H1 (cell line): ENCODE measurements at regions not wholly inside any gene's neighbourhood (a gene's known extent, or its start where the extent isn't known, plus 50 kb on each side); places are given as distances from the start of the nearest gene placed in this dataset.
A peak's percentile ranks its signal among the peaks of the same experiment; 100 is the strongest.

Experiments used
- CTCF ChIA-PET: fragments of 300-600 bp; sonication (Branson Sonifier 250); formaldehyde crosslinking; loops from one replicate; lab custom pipeline; 2021; ENCODE audit not compliant: partially characterized antibody; lab: Charles Lee
- POLR2A ChIA-PET: fragments of 300-600 bp; sonication (Branson Sonifier 250); formaldehyde crosslinking; loops from one replicate; lab custom pipeline; 2021; ENCODE audit warnings: inconsistent platforms; ENCODE audit not compliant: partially characterized antibody; lab: Charles Lee
- DNase-seq, 2 experiments: peaks; one replicate each; pipeline versions ENCODE4 v3.0.0 to v3.0.0-alpha.2; 2010 to 2022; ENCODE audit warnings: low spot score in 2 of 2, low read depth in 1 of 2, mixed read lengths in 1 of 2
- FAIRE-seq: peaks from 2 replicates; lab custom pipeline; 2011; peaks lifted over from hg19 to GRCh38; lab: Jason Lieb, UNC
- H2AFZ ChIP-seq: 2 replicates; pipeline ENCODE4 v1.8.1; 2012; ENCODE audit warnings: low read length, inconsistent platforms
- H2AK5ac ChIP-seq: 2 replicates; pipeline ENCODE4 v1.6.1; 2013; ENCODE audit warnings: low read depth, low read length
- H2BK120ac ChIP-seq: replicated peaks from 2 replicates; pipeline ENCODE3; 2013; ENCODE audit warnings: low read depth, low read length, inconsistent platforms
- H2BK12ac ChIP-seq: 2 replicates; pipeline ENCODE4 v1.6.1; 2013; ENCODE audit warnings: low read depth, low read length
- H2BK15ac ChIP-seq: 2 replicates; pipeline ENCODE4 v1.6.1; 2013; ENCODE audit warnings: low read length
- H2BK20ac ChIP-seq: 2 replicates; pipeline ENCODE4 v1.6.1; 2013; ENCODE audit warnings: low read length
- H2BK5ac ChIP-seq: 2 replicates; pipeline ENCODE4 v1.6.1; 2013; ENCODE audit warnings: low read depth, low read length
- H3K14ac ChIP-seq: 2 replicates; pipeline ENCODE4 v1.6.1; 2013; ENCODE audit warnings: inconsistent platforms; ENCODE audit not compliant: insufficient read length
- H3K18ac ChIP-seq: 2 replicates; pipeline ENCODE4 v1.6.1; 2013; ENCODE audit warnings: low read length; ENCODE audit errors: extremely low read depth
- H3K23ac ChIP-seq: 2 replicates; pipeline ENCODE4 v1.6.1; 2013; ENCODE audit warnings: inconsistent platforms; ENCODE audit not compliant: insufficient read length
- H3K23me2 ChIP-seq: 2 replicates; pipeline ENCODE4 v1.6.1; 2013; ENCODE audit warnings: low read depth, low read length
- H3K27ac ChIP-seq: 2 replicates; pipeline ENCODE4 v1.6.1; 2011; ENCODE audit warnings: low read depth, low read length, inconsistent platforms
- H3K27me3 ChIP-seq, 4 experiments: replicated peaks in 1 of 4; 1 replicate in 1 of 4; 2 replicates in 3 of 4; pipeline versions ENCODE4 v1.6.1 to v1.8.1; 2011 to 2013; ENCODE audit warnings: low read length in 3 of 4, mild to moderate bottlenecking in 3 of 4, inconsistent platforms in 2 of 4, mixed read lengths in 2 of 4, moderate library complexity in 1 of 4; ENCODE audit not compliant: control insufficient read depth in 3 of 4, insufficient read depth in 3 of 4; ENCODE audit errors: extremely low read depth in 1 of 4
- H3K36me3 ChIP-seq, 4 experiments: 2 replicates each; pipeline versions ENCODE4 v1.6.1 to v1.8.1; 2011 to 2013; ENCODE audit warnings: mild to moderate bottlenecking in 4 of 4, low read length in 3 of 4, moderate library complexity in 2 of 4, control low read depth in 1 of 4, inconsistent platforms in 1 of 4; ENCODE audit not compliant: insufficient read depth in 4 of 4, control insufficient read depth in 2 of 4
- H3K4ac ChIP-seq: replicated peaks from 2 replicates; pipeline ENCODE3; 2013; ENCODE audit warnings: low read length, low read depth, mixed read lengths, inconsistent platforms; ENCODE audit not compliant: insufficient read length
- H3K4me1 ChIP-seq, 4 experiments: replicated peaks in 1 of 4; 1 replicate in 1 of 4; 2 replicates in 3 of 4; pipeline versions ENCODE4 v1.6.1 to v1.8.1; 2011 to 2013; ENCODE audit warnings: low read length in 3 of 4, inconsistent platforms in 2 of 4, mixed read lengths in 1 of 4; ENCODE audit not compliant: insufficient read depth in 4 of 4, control insufficient read depth in 3 of 4
- H3K4me2 ChIP-seq, 2 experiments: 2 replicates each; pipeline versions ENCODE4 v1.6.1 to v1.8.1; 2011 to 2013; ENCODE audit warnings: low read depth in 2 of 2, low read length in 2 of 2, control low read depth in 1 of 2, inconsistent platforms in 1 of 2, mild to moderate bottlenecking in 1 of 2; ENCODE audit not compliant: insufficient read depth in 1 of 2
- H3K4me3 ChIP-seq, 4 experiments: fragments of 200-600, 300-600 bp in 1 of 4; sonication (generic), shearing (Covaris generic), sonication (Bioruptor Twin) in 1 of 4; 2 replicates each; pipeline versions ENCODE4 v1.5.1 to v1.8.1; 2011 to 2016; ENCODE audit warnings: low read length in 4 of 4, low read depth in 3 of 4, control low read depth in 2 of 4, inconsistent platforms in 2 of 4, mild to moderate bottlenecking in 2 of 4, mixed read lengths in 1 of 4, moderate library complexity in 1 of 4; ENCODE audit not compliant: insufficient read depth in 2 of 4; ENCODE audit errors: extremely low read depth in 1 of 4
- H3K56ac ChIP-seq: replicated peaks from 2 replicates; pipeline ENCODE3; 2013; ENCODE audit warnings: low read depth, mild to moderate bottlenecking, mixed read lengths, low read length, inconsistent platforms; ENCODE audit not compliant: insufficient read length
- H3K79me1 ChIP-seq: 2 replicates; pipeline ENCODE4 v1.6.1; 2013; ENCODE audit warnings: low read depth, low read length, control low read depth
- H3K79me2 ChIP-seq, 2 experiments: 2 replicates each; pipeline versions ENCODE4 v1.6.1 to v1.8.1; 2012 to 2013; ENCODE audit warnings: low read length in 2 of 2, mild to moderate bottlenecking in 2 of 2, inconsistent platforms in 1 of 2; ENCODE audit not compliant: insufficient read depth in 2 of 2, control insufficient read depth in 1 of 2
- H3K9ac ChIP-seq, 4 experiments: replicated peaks in 1 of 4; 1 replicate in 1 of 4; 2 replicates in 3 of 4; pipeline versions ENCODE4 v1.6.1 to v1.8.1; 2011 to 2013; ENCODE audit warnings: low read depth in 3 of 4, low read length in 3 of 4, control low read depth in 2 of 4, mild to moderate bottlenecking in 2 of 4, moderate library complexity in 2 of 4, inconsistent platforms in 1 of 4; ENCODE audit errors: extremely low read depth in 1 of 4
- H3K9me3 ChIP-seq, 2 experiments: 2 replicates each; pipeline versions ENCODE4 v1.6.1 to v1.8.1; 2012 to 2013; ENCODE audit warnings: mild to moderate bottlenecking in 2 of 2, moderate library complexity in 2 of 2, control low read depth in 1 of 2, inconsistent platforms in 1 of 2, low read depth in 1 of 2, low read length in 1 of 2, mixed read lengths in 1 of 2; ENCODE audit not compliant: insufficient read depth in 2 of 2
- H4K20me1 ChIP-seq, 2 experiments: replicated peaks in 1 of 2; 2 replicates each; pipeline versions ENCODE3 to v1.8.1; 2011 to 2013; ENCODE audit warnings: inconsistent platforms in 2 of 2, low read length in 2 of 2, mild to moderate bottlenecking in 1 of 2; ENCODE audit not compliant: insufficient read depth in 2 of 2, control insufficient read depth in 1 of 2
- H4K5ac ChIP-seq: 2 replicates; pipeline ENCODE4 v1.6.1; 2013; ENCODE audit warnings: low read length, low read depth, mixed read lengths, inconsistent platforms; ENCODE audit not compliant: insufficient read length
- H4K8ac ChIP-seq: 2 replicates; pipeline ENCODE4 v1.8.0; 2013; ENCODE audit warnings: mild to moderate bottlenecking, moderate library complexity, low read length, inconsistent platforms; ENCODE audit not compliant: insufficient read depth; ENCODE audit errors: extremely low read depth
- H4K91ac ChIP-seq: replicated peaks from 2 replicates; pipeline ENCODE3; 2013; ENCODE audit warnings: low read length, mixed read lengths, inconsistent platforms; ENCODE audit not compliant: insufficient read length
- BRCA1 ChIP-seq: IDR thresholded peaks from 2 replicates; pipeline ENCODE4 v1.6.1; 2012; ENCODE audit warnings: low read depth, low read length, improper control_type of control experiment
- EP300 ChIP-seq, 2 experiments: IDR thresholded peaks; 1 replicate in 1 of 2; 2 replicates in 1 of 2; pipeline ENCODE4 v1.6.1; 2011 to 2012; ENCODE audit warnings: low read depth in 2 of 2, low read length in 2 of 2, mild to moderate bottlenecking in 2 of 2, borderline replicate concordance in 1 of 2, inconsistent platforms in 1 of 2, moderate library complexity in 1 of 2
- FOSL1 ChIP-seq: IDR thresholded peaks from 2 replicates; pipeline ENCODE4 v1.6.1; 2011; ENCODE audit warnings: mild to moderate bottlenecking, low read depth, low read length, moderate library complexity; ENCODE audit not compliant: insufficient read depth
- GTF2F1 ChIP-seq: IDR thresholded peaks from 2 replicates; pipeline ENCODE4 v1.6.1; 2012; ENCODE audit warnings: low read depth, low read length, improper control_type of control experiment, borderline replicate concordance
- MAFK ChIP-seq: IDR thresholded peaks from 2 replicates; pipeline ENCODE4 v1.6.1; 2012; ENCODE audit warnings: low read depth, mild to moderate bottlenecking, improper control_type of control experiment, low read length
- NANOG ChIP-seq: IDR thresholded peaks from 2 replicates; pipeline ENCODE4 v1.6.1; 2011; ENCODE audit warnings: low read length, low read depth, mild to moderate bottlenecking, inconsistent platforms; ENCODE audit not compliant: insufficient read depth, poor library complexity, severe bottlenecking
- RNF2 ChIP-seq: fragments of 200-900, 300-1000 bp; sonication (generic); IDR thresholded peaks from 2 replicates; pipeline ENCODE4 v1.7.1; 2016; ENCODE audit warnings: borderline replicate concordance, low read depth, mild to moderate bottlenecking, antibody characterized with exemption, low read length; ENCODE audit not compliant: poor library complexity, severe bottlenecking; ENCODE audit errors: missing control alignments
- RXRA ChIP-seq: IDR thresholded peaks from 2 replicates; pipeline ENCODE4 v1.6.1; 2011; ENCODE audit warnings: low read depth, mild to moderate bottlenecking, low read length, moderate library complexity; ENCODE audit not compliant: insufficient read depth
- SAP30 ChIP-seq: fragments of 300-600 bp; sonication (generic); IDR thresholded peaks from 2 replicates; pipeline ENCODE4 v1.7.1; 2012; ENCODE audit warnings: low read length, moderate library complexity, mild to moderate bottlenecking, inconsistent platforms; ENCODE audit not compliant: insufficient read depth, insufficient replicate concordance
- SIX5 ChIP-seq: IDR thresholded peaks from 2 replicates; pipeline ENCODE4 v1.6.1; 2011; ENCODE audit warnings: mild to moderate bottlenecking, low read depth, low read length
- SP1 ChIP-seq: IDR thresholded peaks from 2 replicates; pipeline ENCODE4 v1.6.1; 2011; ENCODE audit warnings: low read depth, low read length
- TAF7 ChIP-seq: optimal IDR thresholded peaks from 2 replicates; pipeline ENCODE3; 2011; ENCODE audit warnings: low read depth, mild to moderate bottlenecking, inconsistent platforms, low read length, moderate library complexity, borderline replicate concordance
- WGBS, 2 experiments: shearing (Covaris generic) in 1 of 2; methylation state at CpG; one replicate each; pipeline versions ENCODE4 v1.1.6 to v1.1.7; 2013 to 2015; ENCODE audit warnings: low lambda C conversion rate in 2 of 2, mixed read lengths in 2 of 2, inconsistent platforms in 1 of 2, low coverage in 1 of 2, missing lambda C conversion rate in 1 of 2; ENCODE audit not compliant: insufficient replicate concordance in 2 of 2, insufficient coverage in 1 of 2, insufficient read length in 1 of 2; ENCODE audit errors: extremely low coverage in 1 of 2, missing lambda C conversion rate in 1 of 2; 5-methylcytosine and 5-hydroxymethylcytosine counted together
- TF ChIP-seq, protein P1 (sequence below): IDR thresholded peaks from 2 replicates; pipeline ENCODE4 v1.6.1; 2011; ENCODE audit warnings: low read length, improper control_type of control experiment

DNA sequence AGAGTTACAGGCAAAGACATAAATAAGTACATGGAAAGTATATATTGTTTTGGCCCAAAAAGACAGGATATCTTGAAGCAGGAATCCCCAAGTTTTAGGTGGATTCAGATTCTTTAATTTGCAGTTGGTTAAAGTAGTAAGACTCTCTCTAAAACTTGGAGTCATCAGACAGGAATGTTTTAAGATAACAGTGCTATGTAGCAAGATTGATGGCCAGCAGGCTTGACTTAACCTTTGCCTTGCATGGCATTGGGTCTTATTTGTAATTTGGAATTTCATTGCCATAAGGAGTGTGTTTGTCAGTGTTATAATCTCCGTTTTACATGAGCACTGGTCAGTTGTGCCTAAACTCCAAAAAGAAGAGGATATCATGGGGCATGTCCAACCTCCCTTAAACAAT is 727.6 kb upstream of the CHRM3 start:
- no peak overlapping the region for H2BK15ac ChIP-seq
- H3K18ac ChIP-seq: no peak overlapping the region
- no peaks in the 10 kb centered on the region for H3K27me3 ChIP-seq
- H4K8ac ChIP-seq: no peak overlapping the region
- H3K4me2 ChIP-seq: no peak overlapping the region
- H2BK120ac ChIP-seq: no peak overlapping the region
- H3K79me1 ChIP-seq: no peaks in the 10 kb centered on the region
- no peak overlapping the region for H3K27ac ChIP-seq
- peak overlapping the region; percentile 32; the same call in 1 of the 2 replicates for H2AFZ ChIP-seq
- 93% methylated on average over 1 of the region's 1 CpG; no CpG with 5 or more reads in 1 of the 2 experiments for WGBS, 2 experiments
- H3K56ac ChIP-seq: no peak overlapping the region
- H4K5ac ChIP-seq: no peak overlapping the region
- H2BK5ac ChIP-seq: no peak overlapping the region
- H4K20me1 ChIP-seq: no peaks in the 10 kb centered on the region
- H2AK5ac ChIP-seq: no peak overlapping the region
- CTCF ChIA-PET: interaction anchor here (1.0 kb wide), 1 partner anchor 26 kb away, joined by 3 read pairs; no protein-coding TSS in a partner anchor
- H3K4me1 ChIP-seq: no peaks in the 10 kb centered on the region
- H3K36me3 ChIP-seq: no peaks in the 10 kb centered on the region
- H3K23ac ChIP-seq: no peak overlapping the region
- no peak overlapping the region for H3K14ac ChIP-seq
- H3K4ac ChIP-seq: no peak overlapping the region
- H3K9me3 ChIP-seq: no peaks in the 10 kb centered on the region
- no peak overlapping the region for H3K9ac ChIP-seq
- DNase-seq (no peak), FAIRE-seq (no peak)
- no peak overlapping the region for H2BK20ac ChIP-seq
- no peak overlapping the region for H2BK12ac ChIP-seq
- no peaks in the 10 kb centered on the region for H3K23me2 ChIP-seq
- POLR2A ChIA-PET: no interaction called here
- no peak overlapping the region for H4K91ac ChIP-seq
- no peak overlapping the region for H3K4me3 ChIP-seq
- no peaks in the 10 kb centered on the region for H3K79me2 ChIP-seq
- no peak for TF ChIP-seq SAP30
- no peak for TF ChIP-seq TAF7
- no peak for TF ChIP-seq GTF2F1
- no peak for TF ChIP-seq RNF2
- TF ChIP-seq SP1: no peak
- TF ChIP-seq FOSL1: no peak
- TF ChIP-seq BRCA1: no peak
- no peak for TF ChIP-seq EP300 (IDR thresholded peaks at IDR 0.05; ENCODE audit: borderline replicate concordance in 1 of 2, low read depth in 2 of 2, low read length in 2 of 2)
- TF ChIP-seq SIX5: no peak
- no peak for TF ChIP-seq RXRA
- TF ChIP-seq, protein P1, sequence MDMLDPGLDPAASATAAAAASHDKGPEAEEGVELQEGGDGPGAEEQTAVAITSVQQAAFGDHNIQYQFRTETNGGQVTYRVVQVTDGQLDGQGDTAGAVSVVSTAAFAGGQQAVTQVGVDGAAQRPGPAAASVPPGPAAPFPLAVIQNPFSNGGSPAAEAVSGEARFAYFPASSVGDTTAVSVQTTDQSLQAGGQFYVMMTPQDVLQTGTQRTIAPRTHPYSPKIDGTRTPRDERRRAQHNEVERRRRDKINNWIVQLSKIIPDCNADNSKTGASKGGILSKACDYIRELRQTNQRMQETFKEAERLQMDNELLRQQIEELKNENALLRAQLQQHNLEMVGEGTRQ: no peak
- TF ChIP-seq MAFK: no peak
- no peak for TF ChIP-seq NANOG
